Ascending aorta (tissue), 2 donors: ENCODE measurements at regions not wholly inside any gene's neighbourhood (a gene's known extent, or its start where the extent isn't known, plus 50 kb on each side); places are given as distances from the start of the nearest gene placed in this dataset.

Experiments used
- DNase-seq, 2 donors: peaks; one replicate each; pipeline ENCODE4 v3.0.0-alpha.2; 2019; ENCODE audit warnings: low spot score in 2 of 2
- H3K27ac ChIP-seq, 2 donors: fragments of 200-600 bp; sonication (generic); one replicate each; pipeline ENCODE4 v1.5.1; 2016 to 2017; ENCODE audit warnings: mild to moderate bottlenecking in 1 of 2
- H3K27me3 ChIP-seq: fragments of 200-600 bp; sonication (generic); one replicate; pipeline ENCODE4 v1.5.1; 2017
- H3K36me3 ChIP-seq, 2 donors: fragments of 200-600 bp; sonication (generic); one replicate each; pipeline ENCODE4 v1.5.1; 2016
- H3K4me1 ChIP-seq, 2 donors: fragments of 200-600 bp; sonication (generic); one replicate each; pipeline ENCODE4 v1.5.1; 2016 to 2017; ENCODE audit warnings: mild to moderate bottlenecking in 1 of 2
- H3K4me3 ChIP-seq, 2 donors: fragments of 200-600 bp; sonication (generic); one replicate each; pipeline ENCODE4 v1.5.1; 2016 to 2017; ENCODE audit warnings: mild to moderate bottlenecking in 1 of 2
- H3K9me3 ChIP-seq, 2 donors: fragments of 200-600 bp; sonication (generic); one replicate each; pipeline ENCODE4 v1.5.1; 2016
- CTCF ChIP-seq, 3 experiments: fragments of 200-600 bp in 2 of 3; fragments of 450-650 bp in 1 of 3; sonication (generic) in 2 of 3; IDR thresholded peaks; one replicate each; pipeline ENCODE4 v1.5.1; 2016 to 2019; ENCODE audit warnings: antibody characterized with exemption in 3 of 3, mild to moderate bottlenecking in 1 of 3, moderate library complexity in 1 of 3
- intact Hi-C: fragments of 100-400 bp; cut with DNase I; formaldehyde crosslinking; loops from one replicate; pipeline ENCODE4 v1.15.1; 2023

- intact Hi-C loops, result no loop called here
- Histone ChIP-seq H3K27ac (no peak overlapping the region), H3K27me3 (no peaks in the 10 kb centered on the region)
These were observed 2074.5 kb downstream of the MAT2B start for GRCh38 chr5:165579911-165580310.

GRCh38 chr5:165594693-165595092, 2089.3 kb downstream of the MAT2B start:
- no peaks in the 10 kb centered on the region for H3K36me3 ChIP-seq

More at GRCh38 chr5:165579911-165580310, 2074.5 kb downstream of the MAT2B start:
- TF ChIP-seq CTCF (IDR thresholded peaks at IDR 0.05), result no peak
- H3K9me3 ChIP-seq, result no peaks in the 10 kb centered on the region
- H3K4me3 ChIP-seq, result no peak overlapping the region
- DNase-seq, result no peak
- no peaks in the 10 kb centered on the region for H3K36me3 ChIP-seq
- H3K4me1 ChIP-seq, result no peaks in the 10 kb centered on the region

GRCh38 chr5:165602529-165602928, 2097.1 kb downstream of the MAT2B start:
- Histone ChIP-seq H3K27ac (no peak overlapping the region), H3K36me3 (no peaks in the 10 kb centered on the region), H3K9me3 (no peaks in the 10 kb centered on the region), H3K4me1 (no peaks in the 10 kb centered on the region), H3K27me3 (no peaks in the 10 kb centered on the region), H3K4me3 (no peak overlapping the region)
- no peak for TF ChIP-seq CTCF (IDR thresholded peaks at IDR 0.05)
- no peak for DNase-seq
- intact Hi-C loops, result no loop called here

More at GRCh38 chr5:165594693-165595092, 2089.3 kb downstream of the MAT2B start:
- intact Hi-C loops, result no loop called here
- Histone ChIP-seq H3K27me3 (no peaks in the 10 kb centered on the region), H3K4me1 (no peaks in the 10 kb centered on the region), H3K27ac (no peak overlapping the region), H3K4me3 (no peak overlapping the region), H3K9me3 (no peaks in the 10 kb centered on the region)
- TF ChIP-seq CTCF (IDR thresholded peaks at IDR 0.05), result no peak
- no peak for DNase-seq

GRCh38 chr5:165607026-165607425, 2101.6 kb downstream of the MAT2B start:
- Histone ChIP-seq H3K36me3 (no peaks in the 10 kb centered on the region), H3K4me3 (no peak overlapping the region), H3K9me3 (no peaks in the 10 kb centered on the region), H3K27ac (no peak overlapping the region), H3K4me1 (no peaks in the 10 kb centered on the region), H3K27me3 (no peaks in the 10 kb centered on the region)
- TF ChIP-seq CTCF (IDR thresholded peaks at IDR 0.05), result no peak
- no peak for DNase-seq
- intact Hi-C loops, result no loop called here

GRCh38 chr5:165609871-165610270, 2104.5 kb downstream of the MAT2B start:
- no peak overlapping the region for H3K4me3 ChIP-seq
- no peaks in the 10 kb centered on the region for H3K9me3 ChIP-seq
- no peak for DNase-seq
- no peaks in the 10 kb centered on the region for H3K27me3 ChIP-seq
- no peaks in the 10 kb centered on the region for H3K36me3 ChIP-seq
- no peak overlapping the region for H3K27ac ChIP-seq
- no peak for TF ChIP-seq CTCF (IDR thresholded peaks at IDR 0.05)
- intact Hi-C loops, result no loop called here
- H3K4me1 ChIP-seq, result no peaks in the 10 kb centered on the region
